Mucosa of gallbladder (tissue), 1 donor: ENCODE measurements at regions not wholly inside any gene's neighbourhood (a gene's known extent, or its start where the extent isn't known, plus 50 kb on each side); places are given as distances from the start of the nearest gene placed in this dataset.
"Not testable (repeated sequence)": the region's sequence is repeated elsewhere in the genome, so short reads cannot be mapped to it uniquely, and the experiment has no call there.

Source experiments
- DNase-seq: peaks from one replicate; pipeline ENCODE4 v3.0.0-alpha.2; 2020; ENCODE audit warnings: low spot score
- donor health status: DM: no; HTN: no; CAD: no.

DNA sequence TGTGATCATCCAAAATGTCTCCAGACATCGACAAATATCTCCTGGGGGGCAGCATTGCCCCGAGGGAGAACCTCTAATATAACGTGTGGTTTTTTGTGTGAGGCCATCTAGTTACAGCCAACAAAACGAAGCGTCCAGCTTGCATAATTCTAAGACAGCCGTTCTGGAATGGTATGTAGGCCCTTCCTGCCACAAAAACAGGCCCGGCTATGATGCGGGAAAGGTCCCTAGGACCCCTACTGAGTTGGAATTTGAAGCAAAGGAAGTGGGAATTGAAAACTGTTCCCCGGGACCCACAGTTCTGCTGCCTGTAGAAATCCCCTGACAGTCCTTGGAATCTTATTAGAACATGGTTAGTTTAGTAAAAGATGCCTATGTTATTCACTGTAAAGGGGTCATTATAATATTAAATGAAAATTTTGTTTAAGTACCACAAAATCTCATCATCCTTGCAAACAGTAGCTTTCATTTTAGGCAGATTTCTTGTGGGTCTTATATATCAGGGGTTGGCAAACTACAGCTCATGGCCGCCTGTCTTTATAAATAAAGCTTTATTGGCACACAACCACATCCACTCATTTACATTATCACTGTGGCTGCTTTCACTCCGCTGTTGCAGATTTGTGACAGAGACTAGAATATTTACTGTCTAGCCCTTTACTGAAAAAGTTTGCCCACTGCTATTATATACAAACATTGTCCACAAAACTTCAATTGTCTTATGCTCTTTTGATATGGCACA is 70.7 kb downstream of the MSX2 start:
- DNase-seq: no peak

- peak; percentile 23 for DNase-seq
Measured at GRCh38 chr5:174793684-174794328, 69.4 kb downstream of the MSX2 start.

GRCh38 chr5:174793076-174793475 is 68.7 kb downstream of the MSX2 start:
- DNase-seq: no peak

- not testable (repeated sequence) for DNase-seq
Measured at GRCh38 chr5:174792265-174792664, 67.9 kb downstream of the MSX2 start.

DNA sequence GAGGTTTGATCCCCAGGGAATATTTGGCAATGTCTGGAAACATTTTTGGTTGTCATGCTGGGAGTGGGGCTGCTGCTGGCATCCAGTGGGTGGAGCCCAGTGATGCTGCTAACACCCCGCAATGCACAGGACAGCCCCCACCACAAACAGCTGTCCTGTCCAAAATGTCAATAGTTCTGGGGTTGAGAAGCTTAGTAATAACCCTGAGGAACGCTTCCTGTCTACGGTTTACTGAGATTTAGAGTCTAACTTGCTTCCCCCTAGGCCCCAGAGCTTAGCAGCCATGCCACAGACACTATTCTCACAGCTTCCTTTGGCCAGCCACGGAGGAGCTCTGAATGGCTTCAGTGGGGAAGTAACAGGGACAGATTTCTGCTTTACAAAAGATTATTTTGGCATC is 66.5 kb downstream of the MSX2 start:
- DNase-seq: no peak

- no peak for DNase-seq
Measured at GRCh38 chr5:174789596-174789995, 65.2 kb downstream of the MSX2 start.

- no peak for DNase-seq
Measured at GRCh38 chr5:174785120-174785680, 60.8 kb downstream of the MSX2 start.
